Naive thymus-derived CD8-positive, alpha-beta T cell (primary cell): ENCODE measurements at regions not wholly inside any gene's neighbourhood (a gene's known extent, or its start where the extent isn't known, plus 50 kb on each side); places are given as distances from the start of the nearest gene placed in this dataset.

ENCODE experiments used
- ATAC-seq, 2 donors: fragments of 150-1000 bp; cut with Tn5 transposase in 1 of 2; sonication (Bioruptor Pico), chemical (Tn5 transposase) in 1 of 2; 1 replicate in 1 of 2; 2 replicates in 1 of 2; pipeline ENCODE4 v1.10.0; 2021; ENCODE audit warnings: mild to moderate bottlenecking in 2 of 2, moderate library complexity in 2 of 2
- POLR2A ChIA-PET: fragments of 350-600 bp; sonication (Branson Sonifier 250); formaldehyde crosslinking; loops from one replicate; lab custom pipeline; 2021; ENCODE audit warnings: antibody characterized with exemption; lab: Charles Lee
- DNase-seq, 10 donors: peaks; one replicate each; pipeline versions ENCODE4 v3.0.0 to v3.0.0-alpha.2; 2020 to 2022
- H3K27ac Mint-ChIP-seq, 10 donors: one replicate each; pipeline ENCODE4 v1.8.0; 2020 to 2022; ENCODE audit warnings: mild to moderate bottlenecking in 10 of 10, mixed read lengths in 10 of 10, moderate library complexity in 4 of 10, inconsistent platforms in 1 of 10
- H3K27me3 Mint-ChIP-seq, 5 donors: one replicate each; pipeline ENCODE4 v1.8.0; 2021 to 2022; ENCODE audit warnings: mixed read lengths in 5 of 5
- H3K36me3 Mint-ChIP-seq, 3 donors: one replicate each; pipeline ENCODE4 v1.8.0; 2020 to 2022; ENCODE audit warnings: mixed read lengths in 3 of 3, mild to moderate bottlenecking in 2 of 3, inconsistent platforms in 1 of 3
- H3K4me1 Mint-ChIP-seq, 4 donors: one replicate each; pipeline ENCODE4 v1.8.0; 2021 to 2022; ENCODE audit warnings: mixed read lengths in 4 of 4
- H3K4me3 Mint-ChIP-seq, 10 donors: one replicate each; pipeline ENCODE4 v1.8.0; 2020 to 2022; ENCODE audit warnings: mild to moderate bottlenecking in 10 of 10, mixed read lengths in 10 of 10, moderate library complexity in 6 of 10, inconsistent platforms in 1 of 10
- H3K9me3 Mint-ChIP-seq, 9 donors: one replicate each; pipeline ENCODE4 v1.8.0; 2020 to 2022; ENCODE audit warnings: mixed read lengths in 9 of 9, mild to moderate bottlenecking in 3 of 9, inconsistent platforms in 1 of 9, moderate library complexity in 1 of 9

GRCh38 chr7:26515314-26515842 is 223.7 kb downstream of the SNX10 start:
- DNase-seq (no peak), ATAC-seq (no peak)
- Mint-ChIP-seq H3K4me1 (no peaks in the 10 kb centered on the region), H3K9me3 (peaks cover 0 to under 1% (median 0%) of the 10 kb centered on the region in 9 donors), H3K4me3 (no peak overlapping the region), H3K27me3 (peaks cover 5 to 25% (median 8%) of the 10 kb centered on the region in 5 donors), H3K27ac (no peak overlapping the region), H3K36me3 (no peaks in the 10 kb centered on the region)
- POLR2A ChIA-PET: no interaction called here

DNA sequence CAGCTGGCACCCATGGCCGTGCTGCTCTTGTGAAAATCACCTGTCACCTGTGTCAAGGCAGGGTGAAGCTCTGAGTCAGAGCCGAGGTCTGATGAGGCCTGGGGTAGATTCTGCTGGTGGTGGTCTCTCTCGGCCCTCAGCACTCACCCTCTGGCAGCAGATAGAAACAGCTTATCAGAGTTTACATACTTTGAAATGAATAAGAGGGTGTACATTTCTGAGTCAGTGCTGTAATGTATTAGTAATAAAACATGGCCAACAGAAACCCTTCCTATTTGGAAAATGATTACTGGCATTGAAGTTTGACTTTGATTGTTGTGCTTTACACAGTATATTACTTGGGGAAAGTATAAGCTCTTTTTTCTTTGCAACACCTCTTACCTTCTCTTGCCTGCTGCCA is 228.8 kb downstream of the SNX10 start:
- Mint-ChIP-seq H3K36me3 (peaks cover 0 to 15% (median 2%) of the 10 kb centered on the region in 3 donors), H3K9me3 (peaks cover 4 to 36% (median 6%) of the 10 kb centered on the region in 9 donors), H3K27me3 (peaks cover 5 to 12% (median 8%) of the 10 kb centered on the region in 5 donors), H3K4me3 (no peak overlapping the region), H3K27ac (no peak overlapping the region), H3K4me1 (no peaks in the 10 kb centered on the region)
- ATAC-seq (no peak), DNase-seq (no peak)
- POLR2A ChIA-PET: no interaction called here

DNA sequence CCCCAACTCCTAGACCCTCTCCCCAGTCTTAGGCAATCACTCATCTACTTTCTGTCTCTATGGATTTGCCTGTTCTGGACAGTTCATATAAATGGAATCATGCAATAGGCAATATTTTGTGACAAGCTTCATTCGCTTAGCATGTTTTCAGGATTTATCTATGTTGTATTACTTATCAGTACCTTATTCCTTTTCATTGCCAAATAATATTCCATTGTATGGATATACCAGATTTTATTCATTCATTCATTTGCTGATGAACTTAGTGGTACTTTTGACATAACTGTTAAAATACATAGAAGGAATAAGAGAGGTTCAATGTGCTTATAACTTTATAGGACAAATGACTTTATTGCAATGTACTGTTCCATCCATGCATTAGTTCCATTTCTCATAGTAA is 231.0 kb downstream of the SNX10 start:
- H3K27me3 Mint-ChIP-seq: peaks cover 0 to 6% (median 4%) of the 10 kb centered on the region in 5 donors
- DNase-seq (no peak), ATAC-seq (no peak)
- no peak overlapping the region for H3K27ac Mint-ChIP-seq
- no peak overlapping the region for H3K4me3 Mint-ChIP-seq
- H3K9me3 Mint-ChIP-seq: peaks cover 4 to 36% (median 6%) of the 10 kb centered on the region in 9 donors
- H3K36me3 Mint-ChIP-seq: peaks cover 0 to 15% (median 2%) of the 10 kb centered on the region in 3 donors
- no peaks in the 10 kb centered on the region for H3K4me1 Mint-ChIP-seq
- POLR2A ChIA-PET: no interaction called here

GRCh38 chr7:26525398-26526264 is 234.0 kb downstream of the SNX10 start:
- Mint-ChIP-seq H3K4me1 (no peaks in the 10 kb centered on the region), H3K4me3 (no peak overlapping the region), H3K27me3 (peaks cover 0 to 11% (median 4%) of the 10 kb centered on the region in 5 donors), H3K36me3 (peaks cover 0 to 15% (median 2%) of the 10 kb centered on the region in 3 donors), H3K9me3 (peaks cover 4 to 35% (median 6%) of the 10 kb centered on the region in 9 donors), H3K27ac (no peak overlapping the region)
- POLR2A ChIA-PET: no interaction called here
- no peak for ATAC-seq
- DNase-seq: no peak

GRCh38 chr7:26526265-26526587 is 234.6 kb downstream of the SNX10 start:
- ATAC-seq (no peak), DNase-seq (no peak)
- peaks cover 4 to 14% (median 6%) of the 10 kb centered on the region in 5 donors for H3K27me3 Mint-ChIP-seq
- H3K4me3 Mint-ChIP-seq: no peak overlapping the region
- POLR2A ChIA-PET: no interaction called here
- no peak overlapping the region for H3K27ac Mint-ChIP-seq
- no peaks in the 10 kb centered on the region for H3K4me1 Mint-ChIP-seq
- H3K9me3 Mint-ChIP-seq: peaks cover 4 to 31% (median 6%) of the 10 kb centered on the region in 9 donors
- H3K36me3 Mint-ChIP-seq: peaks cover 0 to 11% (median 2%) of the 10 kb centered on the region in 3 donors

- H3K27me3 Mint-ChIP-seq: peaks cover 14 to 53% (median 25%) of the 10 kb centered on the region in 5 donors
- ATAC-seq (no peak), DNase-seq (no peak)
- H3K9me3 Mint-ChIP-seq: no peaks in the 10 kb centered on the region
- no peak overlapping the region for H3K4me3 Mint-ChIP-seq
- POLR2A ChIA-PET: no interaction called here
- H3K27ac Mint-ChIP-seq: no peak overlapping the region
- H3K4me1 Mint-ChIP-seq: no peaks in the 10 kb centered on the region
- no peaks in the 10 kb centered on the region for H3K36me3 Mint-ChIP-seq
Measured at GRCh38 chr7:26531926-26532325, 240.3 kb downstream of the SNX10 start.

DNA sequence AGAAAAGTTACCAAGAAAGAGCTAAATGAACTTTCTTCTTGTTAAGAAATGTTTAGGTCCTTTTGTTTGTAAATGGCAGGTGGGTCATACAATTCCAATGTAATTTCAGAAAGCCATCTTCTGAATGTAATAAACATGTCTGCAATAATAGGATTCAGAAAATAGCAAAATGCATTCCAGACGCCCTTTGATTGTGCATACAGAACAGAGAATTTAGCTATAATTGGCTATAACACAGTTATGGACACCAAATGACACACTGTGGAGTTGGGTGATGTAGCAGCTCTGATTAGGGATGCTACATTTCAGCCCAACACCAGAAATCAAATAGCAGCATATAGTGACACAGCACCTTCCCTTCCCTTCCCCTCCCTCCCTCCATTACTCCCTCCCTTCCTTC is 240.8 kb downstream of the SNX10 start:
- H3K4me1 Mint-ChIP-seq: peaks cover 0 to 2% (median 0%) of the 10 kb centered on the region in 4 donors
- no peak overlapping the region for H3K4me3 Mint-ChIP-seq
- H3K27me3 Mint-ChIP-seq: peaks cover 17 to 59% (median 25%) of the 10 kb centered on the region in 5 donors
- ATAC-seq (no peak), DNase-seq (no peak)
- H3K27ac Mint-ChIP-seq: no peak overlapping the region
- H3K36me3 Mint-ChIP-seq: no peaks in the 10 kb centered on the region
- POLR2A ChIA-PET: no interaction called here
- no peaks in the 10 kb centered on the region for H3K9me3 Mint-ChIP-seq

- POLR2A ChIA-PET: no interaction called here
- no peak for DNase-seq
- Mint-ChIP-seq H3K4me1 (peaks cover 0 to 2% (median 0%) of the 10 kb centered on the region in 4 donors), H3K27me3 (peaks cover 22 to 66% (median 31%) of the 10 kb centered on the region in 5 donors), H3K4me3 (no peak overlapping the region), H3K9me3 (no peaks in the 10 kb centered on the region), H3K27ac (no peak overlapping the region), H3K36me3 (no peaks in the 10 kb centered on the region)
- no peak for ATAC-seq
Measured at GRCh38 chr7:26533217-26533616, 241.6 kb downstream of the SNX10 start.

- no peaks in the 10 kb centered on the region for H3K9me3 Mint-ChIP-seq
- peaks cover 0 to 2% (median 0%) of the 10 kb centered on the region in 4 donors for H3K4me1 Mint-ChIP-seq
- no peak overlapping the region for H3K4me3 Mint-ChIP-seq
- DNase-seq: no peak
- peak overlapping the region in 1 of 10 donors; percentile 79 for H3K27ac Mint-ChIP-seq
- POLR2A ChIA-PET: no interaction called here
- peaks cover 23 to 77% (median 35%) of the 10 kb centered on the region in 5 donors for H3K27me3 Mint-ChIP-seq
- H3K36me3 Mint-ChIP-seq: no peaks in the 10 kb centered on the region
- ATAC-seq: no peak
Measured at GRCh38 chr7:26534649-26535482, 243.2 kb downstream of the SNX10 start.

- no peak overlapping the region for H3K4me3 Mint-ChIP-seq
- DNase-seq: no peak
- ATAC-seq: no peak
- H3K36me3 Mint-ChIP-seq: no peaks in the 10 kb centered on the region
- peaks cover 23 to 79% (median 37%) of the 10 kb centered on the region in 5 donors for H3K27me3 Mint-ChIP-seq
- H3K9me3 Mint-ChIP-seq: no peaks in the 10 kb centered on the region
- H3K27ac Mint-ChIP-seq: no peak overlapping the region
- POLR2A ChIA-PET: no interaction called here
- peaks cover 0 to 2% (median 0%) of the 10 kb centered on the region in 4 donors for H3K4me1 Mint-ChIP-seq
Measured at GRCh38 chr7:26535483-26536007, 243.9 kb downstream of the SNX10 start.

GRCh38 chr7:26538216-26538615 is 246.6 kb downstream of the SNX10 start:
- Mint-ChIP-seq H3K27ac (peak overlapping the region in 1 of 10 donors; percentile 15), H3K36me3 (no peaks in the 10 kb centered on the region), H3K4me1 (peaks cover 0 to 2% (median 0%) of the 10 kb centered on the region in 4 donors), H3K4me3 (no peak overlapping the region), H3K9me3 (no peaks in the 10 kb centered on the region), H3K27me3 (peaks cover 24 to 66% (median 28%) of the 10 kb centered on the region in 5 donors)
- POLR2A ChIA-PET: no interaction called here
- no peak for ATAC-seq
- no peak for DNase-seq

DNA sequence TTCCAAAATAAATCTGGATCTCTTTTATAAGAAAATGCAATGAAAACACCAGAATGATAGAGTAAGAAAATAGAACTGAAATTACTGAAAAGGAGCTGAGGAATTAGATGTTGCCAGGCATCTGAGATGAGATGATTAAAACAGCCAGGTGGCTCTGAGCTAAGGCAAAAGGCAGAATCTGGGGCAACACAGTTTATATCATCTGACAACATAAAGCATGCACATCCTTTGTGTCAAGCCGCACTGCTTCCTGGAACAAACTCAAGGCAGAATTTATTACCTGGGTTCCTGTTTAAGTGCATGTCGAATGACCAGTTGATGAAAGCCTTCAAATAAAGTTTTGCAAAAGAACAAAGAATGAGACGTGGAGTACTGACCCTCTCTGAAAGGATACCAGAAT is 247.0 kb downstream of the SNX10 start:
- POLR2A ChIA-PET: no interaction called here
- DNase-seq (no peak), ATAC-seq (no peak)
- no peak overlapping the region for H3K27ac Mint-ChIP-seq
- no peaks in the 10 kb centered on the region for H3K36me3 Mint-ChIP-seq
- H3K4me3 Mint-ChIP-seq: no peak overlapping the region
- H3K4me1 Mint-ChIP-seq: peaks cover 0 to 2% (median 0%) of the 10 kb centered on the region in 4 donors
- H3K27me3 Mint-ChIP-seq: peaks cover 24 to 67% (median 30%) of the 10 kb centered on the region in 5 donors
- H3K9me3 Mint-ChIP-seq: no peaks in the 10 kb centered on the region
